ACHN (cell line): ENCODE measurements at regions not wholly inside any gene's neighbourhood (a gene's known extent, or its start where the extent isn't known, plus 50 kb on each side); places are given as distances from the start of the nearest gene placed in this dataset.
"Not testable (repeated sequence)": the region's sequence is repeated elsewhere in the genome, so short reads cannot be mapped to it uniquely, and the experiment has no call there.

Source experiments
- DNase-seq: peaks from one replicate; pipeline ENCODE4 v3.0.0-alpha.2; 2015
- in situ Hi-C: cut with HindIII; loops from 2 replicates; pipeline ENCODE4 v1.10.0; 2017; ENCODE audit warnings: low sequenced_read_pairs, low pct_ligation_motif_present, low pct_unique_long_range_greater_than_20kb

DNA sequence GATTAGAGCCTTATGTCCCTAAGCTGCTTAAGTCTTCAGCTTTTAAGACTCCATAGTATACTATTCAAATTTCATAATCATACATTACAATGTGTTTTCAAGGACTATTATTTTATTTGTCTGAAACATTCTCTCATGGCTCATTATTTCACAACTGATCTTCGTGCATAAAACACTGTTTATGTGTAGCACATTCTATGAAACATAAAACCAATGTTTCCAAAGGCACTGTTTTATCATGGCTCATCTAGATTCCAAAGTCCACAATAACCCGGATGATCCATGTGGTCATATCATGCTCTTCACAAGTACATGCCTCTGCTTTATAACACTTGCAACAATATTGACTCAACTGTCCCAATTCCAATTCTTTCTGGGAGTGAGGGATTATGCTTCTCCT lies 806.1 kb downstream of the TNS3 start:
- no peak for DNase-seq
- in situ Hi-C loops: no loop called here

DNA sequence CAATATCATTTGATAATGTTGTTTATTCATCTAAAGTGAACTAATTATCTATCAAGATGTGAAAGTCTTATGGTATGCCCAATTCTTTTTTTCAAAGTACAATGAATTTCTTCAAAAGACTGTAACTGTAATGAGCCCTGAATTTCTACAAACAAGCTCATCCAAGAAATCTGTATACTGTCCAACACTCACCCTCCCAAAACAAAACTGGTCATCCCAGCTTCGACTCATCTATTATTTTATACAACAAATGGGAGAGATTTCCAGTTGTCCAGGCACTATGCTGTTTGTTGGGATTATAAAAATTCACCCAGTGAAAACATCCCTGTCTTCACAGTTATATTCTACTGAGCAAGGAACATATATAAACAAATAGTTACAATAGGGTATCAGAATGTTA lies 806.9 kb downstream of the TNS3 start:
- DNase-seq: no peak
- in situ Hi-C loops: no loop called here

DNA sequence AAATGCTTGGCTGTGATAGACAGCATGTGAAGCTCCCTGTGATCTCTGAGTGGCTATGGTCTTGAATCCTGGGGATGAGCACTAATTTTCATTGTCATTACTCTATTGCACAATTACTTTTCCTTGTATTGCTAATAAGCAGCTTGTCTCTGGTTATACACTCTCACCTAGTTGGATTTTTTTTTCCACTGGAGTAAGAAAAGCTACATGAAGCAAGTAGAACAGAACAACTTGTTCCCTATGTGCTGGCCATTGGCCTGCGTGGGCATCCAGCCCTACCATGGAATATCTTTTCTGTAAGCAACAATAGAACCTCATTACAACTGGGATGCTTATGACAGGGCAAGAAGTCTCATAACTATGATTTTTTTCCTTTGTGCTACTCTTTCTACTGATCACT lies 807.4 kb downstream of the TNS3 start:
- DNase-seq: no peak
- in situ Hi-C loops: no loop called here

DNA sequence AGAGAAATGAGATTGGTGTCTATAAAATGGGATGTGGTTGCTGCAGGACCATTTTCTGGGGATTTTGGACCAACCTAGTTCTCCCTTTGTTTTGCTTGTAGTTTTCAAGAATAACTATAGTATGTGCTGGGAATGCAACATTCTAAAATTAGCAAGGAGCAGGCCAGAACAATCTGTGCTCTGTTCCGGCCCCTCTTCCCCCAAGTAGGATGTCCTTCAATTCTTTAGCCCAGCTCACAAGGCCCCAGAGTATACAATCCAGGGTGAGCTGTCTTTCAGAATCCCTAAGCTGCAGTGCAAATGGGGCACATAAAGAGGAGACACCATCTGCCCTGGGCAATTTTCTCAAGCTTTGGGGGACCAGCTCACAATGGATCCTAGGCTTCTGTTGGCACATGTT lies 809.1 kb downstream of the TNS3 start:
- no peak for DNase-seq
- in situ Hi-C loops: no loop called here

DNA sequence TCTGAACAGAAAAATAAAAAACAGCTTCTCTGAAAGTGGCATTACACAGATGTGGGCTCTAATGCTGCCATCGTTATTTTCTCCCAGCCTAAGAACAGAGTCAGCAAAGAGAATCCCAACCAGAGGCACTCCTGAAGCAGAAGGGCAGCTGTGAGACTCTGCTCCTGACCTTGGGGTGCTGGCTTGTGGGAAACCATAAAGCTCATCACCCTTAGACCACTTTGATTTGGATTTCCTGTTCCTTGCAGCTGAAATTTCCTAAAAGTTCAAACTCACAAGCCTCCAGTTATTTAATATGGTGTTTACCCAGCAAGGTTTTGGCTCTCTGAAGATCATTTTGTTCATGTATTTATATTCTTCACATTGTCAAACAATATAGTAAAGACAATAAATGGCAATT lies 814.8 kb downstream of the TNS3 start:
- in situ Hi-C loops: no loop called here
- no peak for DNase-seq

DNA sequence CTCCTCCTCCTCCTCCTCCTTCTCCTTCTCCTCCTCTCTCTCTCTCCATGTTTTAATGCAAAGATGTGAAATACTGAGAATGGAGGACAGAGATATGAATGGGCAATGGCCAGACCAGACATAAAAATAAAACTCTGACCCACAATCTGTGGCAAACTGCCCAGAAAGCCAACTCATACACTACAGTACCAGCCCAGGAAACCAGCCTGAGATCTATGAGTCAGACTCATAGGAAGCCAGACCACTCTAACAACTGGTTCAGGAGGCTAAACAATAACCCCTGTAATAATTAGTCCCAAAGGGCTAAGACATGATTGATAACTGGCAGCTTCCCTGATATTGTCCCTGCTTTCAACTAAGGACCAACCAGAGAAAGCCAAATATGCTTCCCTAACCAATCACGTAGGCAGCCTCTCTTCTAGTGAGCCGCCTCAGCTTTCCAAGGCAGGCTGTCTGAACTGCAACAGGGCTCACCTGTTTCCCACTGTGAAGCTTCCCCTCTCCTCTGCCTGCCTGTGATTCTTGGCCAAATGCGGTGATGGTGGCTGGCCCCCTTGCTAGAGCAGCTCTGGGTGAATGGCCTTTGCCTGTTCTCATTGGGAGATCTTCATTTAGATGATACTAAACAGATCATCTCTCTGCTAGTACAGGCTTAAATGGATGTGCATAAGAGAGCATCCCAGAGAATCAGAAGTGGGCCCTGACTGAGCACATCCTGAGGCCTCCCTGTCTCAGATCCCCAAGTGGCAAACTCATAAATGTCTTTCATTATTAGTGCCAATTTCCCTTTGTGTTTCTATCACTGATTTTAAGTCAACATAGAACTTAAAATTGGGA lies 817.6 kb downstream of the TNS3 start:
- DNase-seq: peak; percentile 98
- in situ Hi-C loops: no loop called here

DNA sequence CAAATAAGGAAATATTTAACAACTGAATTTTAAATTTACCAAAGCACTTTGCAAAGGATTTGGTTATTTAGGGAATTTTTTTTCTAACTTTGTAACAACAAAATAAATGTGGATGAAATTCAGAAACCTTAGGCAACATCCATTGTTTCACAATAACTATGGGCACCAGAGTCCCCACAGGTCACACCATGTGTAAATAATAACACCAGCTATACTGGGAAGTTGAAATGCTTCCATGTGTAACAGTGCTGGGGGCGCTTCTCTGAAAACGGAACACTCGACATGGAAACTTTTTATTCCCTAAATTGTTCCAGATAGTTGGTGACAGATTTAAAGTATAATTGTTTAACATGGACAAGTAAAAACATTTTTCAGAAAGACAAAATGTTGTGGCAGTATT lies 818.6 kb downstream of the TNS3 start:
- in situ Hi-C loops: no loop called here
- DNase-seq: no peak

DNA sequence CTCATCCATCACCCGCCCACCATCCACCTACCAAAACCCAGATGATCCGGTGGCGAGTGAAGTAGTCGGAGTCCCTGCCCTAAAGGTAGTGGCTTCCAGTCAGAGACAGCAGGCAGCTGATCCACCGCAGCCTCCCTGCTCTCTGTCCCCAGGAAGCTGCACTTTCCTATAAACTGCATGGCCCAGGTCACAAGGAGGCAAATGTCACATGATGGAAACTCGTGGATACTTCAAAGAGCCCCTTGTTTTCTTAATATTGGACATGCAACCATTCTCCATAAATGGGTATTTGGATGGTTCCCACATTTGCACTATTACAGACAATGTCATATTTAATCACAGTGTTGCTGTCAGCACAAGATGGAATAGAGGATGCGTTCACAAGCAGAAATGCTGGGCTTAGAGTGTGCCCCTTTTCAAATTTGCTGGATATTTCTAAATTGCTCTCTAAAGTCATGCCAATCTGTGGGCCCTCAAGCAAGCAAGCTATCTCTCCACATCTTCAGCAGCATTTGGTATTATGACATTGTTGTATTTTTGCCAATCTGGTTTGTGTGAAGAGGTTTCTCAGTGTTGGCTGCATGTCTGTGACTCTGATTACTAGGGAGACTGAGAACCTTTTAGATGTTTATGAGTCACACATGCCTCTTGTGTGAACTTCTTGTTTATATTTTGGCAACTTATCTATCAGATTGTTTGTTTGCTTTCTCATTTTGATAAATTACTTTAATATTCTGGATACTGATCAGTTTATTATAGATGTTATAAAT lies 822.0 kb downstream of the TNS3 start:
- in situ Hi-C loops: no loop called here
- no peak for DNase-seq

DNA sequence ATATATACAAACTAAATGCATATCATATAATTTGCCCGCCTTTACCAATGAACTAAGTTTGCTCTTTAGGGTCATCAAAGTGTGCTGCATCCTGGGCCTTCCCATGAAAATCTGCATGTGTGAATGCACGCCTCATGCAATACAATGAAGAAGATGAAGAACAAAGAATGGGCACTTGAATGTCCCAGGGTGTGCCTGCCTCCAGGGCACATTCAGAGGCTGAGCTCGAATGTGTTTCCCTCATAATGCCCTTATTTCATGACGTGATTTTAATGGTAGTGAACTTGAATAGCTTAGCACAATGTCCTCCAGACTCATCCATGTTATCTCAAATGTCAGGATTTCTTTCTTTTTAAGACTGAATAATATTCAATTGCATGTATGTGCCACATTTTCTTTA lies 824.9 kb downstream of the TNS3 start:
- DNase-seq: no peak
- in situ Hi-C loops: no loop called here

DNA sequence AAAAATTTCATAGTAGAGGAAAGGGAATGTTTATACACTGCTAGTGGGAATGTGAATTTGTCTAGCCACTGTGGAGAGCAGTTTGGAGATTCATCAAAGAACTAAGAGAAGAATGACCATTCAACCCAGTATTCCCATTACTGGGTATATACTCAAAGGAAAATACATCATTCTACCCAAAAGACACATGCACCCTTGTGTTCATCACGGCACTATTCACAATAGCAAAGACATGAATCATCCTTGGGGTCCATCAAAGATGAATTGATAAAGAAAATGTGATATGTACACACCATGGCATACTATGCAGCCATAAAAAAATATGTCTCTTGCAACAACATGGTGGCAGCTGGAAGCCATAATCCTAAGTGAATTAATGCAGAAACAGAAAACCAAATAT lies 825.7 kb downstream of the TNS3 start:
- in situ Hi-C loops: no loop called here
- no peak for DNase-seq

DNA sequence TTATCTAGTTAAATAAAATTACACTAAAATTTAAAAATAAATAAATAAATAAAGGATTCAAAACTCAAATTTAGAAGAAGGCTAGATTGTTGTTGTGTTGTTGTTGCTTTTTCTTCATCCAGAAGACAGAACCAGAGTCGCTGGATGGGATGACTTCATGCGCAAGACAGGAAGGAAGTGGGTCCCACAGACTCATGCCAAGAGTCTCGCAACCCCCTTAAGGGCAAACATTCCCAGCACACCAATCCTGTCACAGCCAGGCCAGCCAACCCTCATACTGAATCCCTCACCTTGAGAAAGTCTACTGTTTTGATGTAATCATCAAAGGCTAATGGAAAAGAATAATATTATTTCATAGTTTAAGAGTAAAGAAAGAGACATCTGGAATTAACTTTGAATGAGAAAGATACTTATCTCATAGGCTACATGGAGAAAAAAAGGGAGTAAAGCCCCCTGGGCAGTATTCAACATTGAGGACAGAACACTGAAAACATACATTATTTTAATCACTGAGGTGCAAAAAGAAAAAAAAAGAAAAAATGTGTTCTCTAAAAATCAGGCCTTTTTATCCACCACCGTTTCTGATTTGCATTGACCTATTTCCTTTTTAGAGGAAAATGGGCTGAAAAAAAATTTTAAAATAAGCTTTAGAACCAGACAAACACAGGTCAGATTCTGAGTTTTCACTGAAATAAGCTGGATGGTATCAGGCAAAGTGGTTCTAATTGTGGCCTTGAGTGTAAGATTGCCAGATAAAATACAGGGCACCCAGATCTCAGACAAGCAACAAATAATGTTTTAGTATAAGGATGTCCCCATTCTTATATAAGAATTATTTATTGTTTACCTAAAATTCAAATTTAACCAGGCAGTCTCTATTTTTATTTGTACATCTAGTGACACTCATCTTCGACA lies 826.5 kb downstream of the TNS3 start:
- in situ Hi-C loops: no loop called here
- DNase-seq: no peak

DNA sequence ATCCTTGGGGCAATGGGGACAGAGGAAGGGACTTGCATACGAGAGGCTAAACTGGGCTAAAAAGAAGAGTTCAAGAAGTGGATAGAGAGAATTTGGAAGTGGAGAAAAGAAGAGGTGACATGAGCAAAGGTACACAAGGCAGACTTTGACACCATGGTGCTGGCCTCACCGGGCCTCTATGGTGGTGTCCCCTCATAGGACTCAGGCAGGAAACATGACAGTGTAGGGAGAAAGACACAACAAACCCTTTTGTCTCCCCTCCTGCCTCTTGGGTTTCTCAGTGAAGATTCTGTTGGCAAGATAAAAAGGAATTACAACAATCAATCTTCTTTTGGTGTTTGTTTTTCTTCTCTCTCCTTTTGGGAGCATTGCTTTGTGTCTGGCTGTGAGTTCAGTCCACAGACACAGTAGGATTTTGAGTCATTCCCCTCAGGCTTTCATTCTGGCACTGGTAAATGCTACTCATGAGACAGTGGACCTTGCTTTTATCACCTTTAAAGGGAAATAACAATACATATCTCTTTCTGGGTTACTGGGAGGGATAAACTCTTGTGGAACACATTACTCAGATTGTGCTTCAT lies 827.7 kb downstream of the TNS3 start:
- in situ Hi-C loops: no loop called here
- DNase-seq: no peak

DNA sequence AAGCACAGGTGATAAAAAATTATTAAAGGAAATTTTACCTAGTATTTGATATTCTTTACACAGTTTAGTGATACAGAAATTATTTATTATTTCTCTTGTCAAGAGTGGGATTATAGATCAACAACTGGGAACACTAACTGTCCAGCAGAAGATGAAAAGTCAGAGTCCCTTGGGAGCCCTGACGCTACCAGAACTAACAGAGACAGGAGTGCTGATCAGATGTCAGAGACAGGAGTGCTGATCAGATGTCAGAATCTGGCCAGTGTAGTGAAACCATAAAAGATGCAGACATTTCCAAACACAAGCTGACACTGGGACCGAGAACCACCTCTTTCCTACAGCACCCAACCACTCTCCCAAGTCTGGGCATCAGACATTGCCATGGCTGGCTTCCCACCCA lies 828.2 kb downstream of the TNS3 start:
- DNase-seq: no peak
- in situ Hi-C loops: no loop called here

DNA sequence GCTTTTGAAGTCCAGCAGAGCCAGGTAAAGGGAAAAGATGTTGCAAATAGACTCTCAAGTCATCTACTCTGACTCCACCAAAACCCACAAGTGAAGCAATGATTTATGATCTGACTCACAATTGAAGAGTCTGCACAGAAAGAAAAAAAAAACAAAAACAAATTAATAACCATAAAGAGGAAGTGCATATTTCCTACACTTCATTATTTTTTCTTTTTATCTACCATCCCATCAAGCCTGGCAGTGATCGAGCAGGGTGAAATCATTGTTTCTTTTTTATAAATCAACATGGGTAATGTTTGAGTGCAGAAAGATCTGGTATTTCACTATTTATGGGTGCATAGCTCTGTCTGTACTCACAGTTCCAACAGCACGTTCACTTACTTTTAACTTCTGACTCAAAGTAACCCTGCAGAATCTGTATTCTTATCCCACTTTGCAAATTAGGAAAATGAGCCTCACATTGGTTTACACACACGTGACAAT lies 829.0 kb downstream of the TNS3 start:
- no peak for DNase-seq
- in situ Hi-C loops: no loop called here

DNA sequence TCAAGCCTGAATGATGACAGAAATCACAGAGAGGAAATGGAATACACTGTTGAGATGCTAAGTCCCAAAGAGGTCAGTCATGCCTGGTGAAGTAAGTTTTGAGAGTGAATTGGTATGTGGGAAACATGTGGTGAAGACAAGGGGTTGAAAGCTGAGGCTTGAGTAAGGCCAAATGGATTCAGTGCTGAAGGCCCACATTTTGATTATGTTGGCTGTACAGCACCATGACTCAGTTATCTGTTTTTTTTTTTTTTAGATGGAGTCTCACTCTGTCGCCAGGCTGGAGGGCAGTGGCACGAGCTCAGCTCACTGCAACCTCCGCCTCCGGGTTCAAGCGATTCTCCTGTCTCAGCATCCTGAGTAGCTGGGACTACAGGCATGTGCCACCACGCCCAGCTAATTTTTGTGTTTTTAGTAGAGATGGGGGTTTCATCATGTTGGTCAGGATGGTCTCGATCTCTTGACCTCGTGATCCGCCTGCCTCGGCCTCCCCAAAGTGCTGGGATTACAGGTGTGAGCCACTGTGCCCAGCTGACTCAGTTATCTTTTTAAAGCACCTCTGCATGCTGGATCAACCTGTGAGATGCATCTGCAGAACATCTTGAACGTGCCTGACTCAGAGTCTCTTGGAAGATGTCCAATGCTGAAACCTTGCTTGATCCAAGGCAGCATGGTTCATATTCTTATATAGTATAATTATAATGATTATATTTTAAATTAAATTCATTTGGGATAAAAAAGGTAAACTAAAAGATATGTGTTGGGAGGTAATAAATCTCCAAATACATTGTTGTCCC lies 829.8 kb downstream of the TNS3 start:
- DNase-seq, in situ Hi-C loops: not testable (repeated sequence)

DNA sequence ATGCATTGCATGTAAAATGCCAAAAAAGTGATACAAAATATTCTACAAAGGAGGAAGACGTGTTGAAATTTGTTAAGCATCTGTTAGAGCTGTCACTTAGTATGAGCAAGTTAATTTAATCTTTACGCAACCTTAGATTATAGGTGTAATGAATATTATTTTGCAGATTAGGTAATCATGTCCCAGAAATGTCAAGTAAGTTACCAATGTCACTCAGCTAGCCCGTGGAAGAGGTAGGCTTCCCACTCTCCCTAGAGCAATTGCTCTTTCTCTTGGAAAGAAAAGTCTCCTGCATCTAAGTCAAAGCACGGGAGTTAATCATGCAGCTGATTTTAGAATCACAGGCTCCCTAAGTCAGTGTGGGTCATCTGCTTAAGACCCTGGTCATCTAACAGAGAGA lies 830.4 kb upstream of the IGFBP3 start:
- DNase-seq: no peak
- in situ Hi-C loops: no loop called here

DNA sequence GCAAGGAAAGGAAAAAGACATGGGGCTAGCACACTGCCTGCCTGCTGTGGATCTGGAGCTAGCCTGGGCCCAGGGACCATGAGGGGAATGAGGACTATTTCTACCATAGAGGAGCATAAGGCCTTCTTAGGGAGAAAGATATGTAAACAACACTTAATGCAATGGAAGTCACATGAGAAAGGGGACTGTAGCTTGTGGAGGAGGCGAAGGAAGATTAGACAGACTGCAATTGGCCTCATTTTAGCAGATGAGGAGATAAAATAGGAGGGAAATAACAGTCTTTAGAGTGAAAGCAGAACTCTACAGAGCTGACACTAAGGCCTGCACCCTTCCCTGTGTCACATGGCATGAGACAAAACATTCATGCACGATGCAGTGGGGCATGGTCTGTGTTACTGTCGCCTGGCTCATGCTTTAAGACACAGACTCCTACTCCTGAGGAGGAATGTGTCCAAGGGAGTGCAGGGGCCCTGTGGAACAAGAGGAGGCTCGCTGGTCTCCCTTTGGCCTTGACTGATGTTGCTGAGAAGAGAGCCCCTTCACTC lies 829.3 kb upstream of the IGFBP3 start:
- in situ Hi-C loops: no loop called here

More for the DNA sequence above, 829.3 kb upstream of the IGFBP3 start:
- no peak for DNase-seq
